NCI-H748 treated with DMSO at 0.1 percent for 48 hours (cell line): ENCODE measurements at regions not wholly inside any gene's neighbourhood (a gene's known extent, or its start where the extent isn't known, plus 50 kb on each side); places are given as distances from the start of the nearest gene placed in this dataset.

Experiments
- DNase-seq: peaks from one replicate; lab custom pipeline; 2025; lab: John Stamatoyannopoulos, UW

DNA sequence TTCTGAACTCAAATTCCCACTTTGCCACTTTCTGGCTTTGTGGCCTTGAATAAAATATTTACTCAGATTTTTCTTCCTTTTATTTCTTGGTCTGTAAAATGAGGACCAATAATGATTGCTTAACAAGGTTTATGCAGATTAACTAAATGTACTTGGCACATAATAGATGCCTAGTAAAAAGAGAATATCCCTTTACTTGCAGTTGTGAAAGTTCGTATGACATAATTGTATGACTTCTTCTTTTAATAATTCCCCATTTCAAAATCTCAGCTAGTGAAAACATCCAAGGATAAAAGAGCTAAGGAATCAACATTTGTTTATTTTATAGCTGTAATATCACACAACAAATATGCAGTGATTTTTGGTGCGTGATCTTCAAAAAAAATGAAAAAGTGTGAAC lies 215.6 kb upstream of the ATP2B1 start:
- DNase-seq = no peak

DNA sequence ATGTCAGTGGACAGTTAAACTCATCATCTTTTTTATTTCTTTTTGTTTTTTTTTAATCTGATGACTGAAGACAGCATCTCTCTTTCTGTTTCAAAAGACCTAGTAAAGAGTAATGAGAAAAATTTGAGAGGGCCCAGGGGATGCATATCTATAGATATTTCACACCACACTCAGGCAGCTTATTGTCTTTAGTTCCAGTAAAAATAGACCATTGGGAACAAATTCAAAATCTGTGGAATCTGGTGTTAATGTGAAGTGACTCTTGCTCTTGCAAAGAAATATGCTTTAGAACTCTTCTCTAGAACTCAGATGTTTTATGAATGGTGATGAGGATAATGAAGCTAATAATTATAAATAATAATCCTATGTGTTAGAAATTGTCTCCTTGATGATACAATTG lies 214.5 kb upstream of the ATP2B1 start:
- no peak for DNase-seq

DNA sequence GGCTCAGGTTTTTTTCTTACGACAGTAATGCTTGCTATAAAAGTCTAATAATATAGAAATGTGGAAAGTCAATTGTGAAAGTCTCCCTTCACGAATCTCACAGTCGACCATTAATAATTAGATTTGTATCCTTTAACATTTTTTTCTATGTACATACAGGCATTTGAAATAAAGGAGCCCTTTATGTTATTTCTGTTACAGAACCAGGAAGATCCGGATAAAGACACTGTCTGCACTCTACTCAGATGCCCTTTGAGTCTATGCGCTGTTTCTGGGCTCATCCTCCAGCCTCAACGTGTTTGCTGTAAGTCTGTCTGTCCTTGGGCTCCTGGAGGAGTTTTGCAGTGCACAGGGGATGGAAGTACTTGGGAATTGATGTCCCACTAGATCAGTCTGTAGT lies 212.2 kb upstream of the ATP2B1 start:
- DNase-seq = no peak

DNA sequence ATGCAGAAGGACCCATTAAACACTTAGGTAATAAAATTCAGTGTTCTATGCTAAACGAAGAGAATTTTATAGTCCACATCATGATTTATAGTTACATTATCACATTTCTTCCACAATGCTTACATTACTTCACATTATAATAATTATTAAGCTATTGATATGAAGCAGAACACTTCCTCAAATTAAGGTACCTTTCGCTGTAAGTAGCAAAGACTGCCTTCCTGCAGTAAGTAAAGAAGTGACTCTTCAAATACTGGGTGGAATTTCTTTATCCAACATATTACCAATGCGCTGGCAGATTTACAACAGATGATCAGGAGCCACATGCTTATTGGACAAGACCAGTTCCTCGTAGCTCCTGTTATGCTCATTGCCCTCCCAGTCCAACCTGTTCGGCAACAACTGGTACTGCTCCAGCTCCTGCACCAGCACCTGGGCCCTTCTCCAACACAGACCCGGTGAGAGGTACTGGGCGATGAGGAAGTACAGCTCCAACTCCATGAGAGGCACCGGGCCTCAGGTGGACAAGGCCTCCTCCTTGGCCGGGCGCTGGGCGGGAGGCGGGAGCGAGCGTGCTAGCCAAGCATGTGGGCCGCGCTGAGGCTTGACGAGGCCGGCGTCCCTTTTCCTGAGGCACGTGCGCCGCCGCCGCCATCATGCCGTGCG lies 210.7 kb upstream of the ATP2B1 start:
- DNase-seq = no peak

DNA sequence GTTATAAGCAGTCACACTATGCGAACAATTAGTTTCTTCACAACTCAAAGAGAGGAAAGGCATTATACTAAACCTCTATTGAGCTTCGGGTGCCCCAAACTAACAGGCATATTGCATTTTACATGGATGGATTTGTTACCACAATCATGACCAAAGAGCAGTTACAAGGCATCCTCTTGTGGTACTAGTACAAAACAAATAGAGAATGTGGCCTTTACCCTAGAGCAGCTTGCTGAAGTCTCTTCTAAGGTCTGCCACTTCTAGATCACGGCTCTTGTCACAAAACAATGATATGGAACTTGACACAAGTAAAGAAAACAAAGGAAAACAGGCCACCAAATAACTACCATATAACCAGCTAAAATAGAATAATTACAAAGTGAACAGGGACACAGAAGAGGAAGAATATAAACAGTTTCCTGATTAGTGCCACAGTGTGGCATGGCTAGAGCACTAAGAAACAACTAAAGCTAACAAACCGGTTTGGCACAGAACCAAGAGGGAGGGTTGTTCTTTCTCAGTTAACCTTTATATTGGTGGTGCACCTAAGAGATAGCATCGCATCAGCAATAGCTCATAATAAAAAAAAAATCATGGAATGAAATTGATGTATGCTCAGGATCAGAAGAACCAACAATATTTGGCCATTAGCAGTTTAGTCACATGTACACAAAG lies 209.7 kb upstream of the ATP2B1 start:
- peak; percentile 66 for DNase-seq

DNA sequence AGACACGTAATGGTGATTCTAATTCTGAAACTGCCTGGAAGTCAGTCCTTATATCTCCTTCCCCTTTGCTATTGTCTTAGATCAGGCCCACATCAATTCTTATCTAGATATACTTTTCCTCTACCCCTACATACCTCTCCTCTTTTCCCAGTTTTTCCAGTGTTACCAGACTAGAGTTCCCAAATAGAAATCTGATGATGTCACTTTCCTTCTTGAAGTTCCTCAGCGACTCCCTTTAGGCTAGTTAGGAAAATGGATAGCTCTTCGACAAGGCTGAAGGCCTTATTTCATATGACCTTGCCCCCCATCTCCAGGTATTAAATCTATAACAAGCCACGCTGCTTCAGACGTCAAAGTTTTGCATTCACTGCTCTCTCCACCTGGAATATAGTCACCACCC lies 201.1 kb upstream of the ATP2B1 start:
- DNase-seq = no peak

DNA sequence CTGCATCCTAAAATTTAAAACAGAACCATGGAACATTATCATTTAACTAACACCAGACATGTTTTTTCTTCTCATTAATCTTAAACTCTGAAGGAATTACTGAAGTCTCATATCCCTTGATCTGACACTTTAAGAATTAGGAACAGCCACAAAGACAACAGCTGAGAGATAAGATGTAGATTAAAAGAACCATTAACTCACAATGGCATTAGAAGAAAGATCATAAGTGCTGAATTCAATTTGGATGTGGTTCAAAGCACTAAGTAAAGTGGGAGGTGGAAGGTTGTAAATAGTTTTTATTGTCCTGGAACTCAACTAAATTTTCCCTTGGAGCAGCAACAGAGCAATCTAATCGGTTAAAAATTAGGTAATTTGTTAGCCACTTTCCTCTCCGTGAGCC lies 199.0 kb upstream of the ATP2B1 start:
- DNase-seq = no peak

DNA sequence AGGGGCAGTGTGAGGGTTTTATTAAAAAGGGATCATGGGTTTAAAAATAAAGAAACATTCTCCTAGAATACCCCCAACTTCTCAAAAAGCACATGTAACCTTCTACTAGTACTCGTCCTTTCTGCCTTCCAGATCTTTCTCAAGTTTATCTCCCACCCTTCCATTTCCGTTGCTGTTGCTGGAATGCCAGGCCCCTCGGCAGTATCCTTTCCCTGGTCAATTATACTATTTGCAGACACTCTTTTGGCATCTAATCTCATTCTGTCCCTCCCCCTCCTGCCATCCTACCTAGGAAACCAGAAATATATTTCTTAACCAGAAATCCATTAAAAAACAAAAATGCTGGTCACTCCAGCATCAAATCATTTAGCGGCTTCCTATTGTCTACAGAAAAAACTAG lies 198.2 kb upstream of the ATP2B1 start:
- no peak for DNase-seq

DNA sequence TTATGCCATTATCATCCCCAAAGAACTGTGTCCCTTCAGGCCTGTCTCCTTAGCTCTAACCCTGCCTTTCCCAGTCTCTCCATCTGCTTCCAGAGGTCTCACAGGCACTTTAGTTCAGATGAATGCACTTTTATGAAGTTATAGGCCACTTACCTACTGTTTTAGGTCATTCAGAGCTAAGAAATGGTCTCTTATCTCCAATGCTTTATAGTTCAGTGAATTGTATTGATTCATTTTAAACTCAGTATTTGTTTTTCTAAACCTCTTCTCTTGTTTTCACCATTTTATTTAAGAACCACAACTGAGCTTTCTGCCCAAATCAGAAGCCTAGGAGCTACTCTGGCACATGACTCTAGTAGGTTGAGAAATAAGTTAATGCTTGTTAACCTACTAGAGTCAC lies 197.5 kb upstream of the ATP2B1 start:
- DNase-seq = no peak

DNA sequence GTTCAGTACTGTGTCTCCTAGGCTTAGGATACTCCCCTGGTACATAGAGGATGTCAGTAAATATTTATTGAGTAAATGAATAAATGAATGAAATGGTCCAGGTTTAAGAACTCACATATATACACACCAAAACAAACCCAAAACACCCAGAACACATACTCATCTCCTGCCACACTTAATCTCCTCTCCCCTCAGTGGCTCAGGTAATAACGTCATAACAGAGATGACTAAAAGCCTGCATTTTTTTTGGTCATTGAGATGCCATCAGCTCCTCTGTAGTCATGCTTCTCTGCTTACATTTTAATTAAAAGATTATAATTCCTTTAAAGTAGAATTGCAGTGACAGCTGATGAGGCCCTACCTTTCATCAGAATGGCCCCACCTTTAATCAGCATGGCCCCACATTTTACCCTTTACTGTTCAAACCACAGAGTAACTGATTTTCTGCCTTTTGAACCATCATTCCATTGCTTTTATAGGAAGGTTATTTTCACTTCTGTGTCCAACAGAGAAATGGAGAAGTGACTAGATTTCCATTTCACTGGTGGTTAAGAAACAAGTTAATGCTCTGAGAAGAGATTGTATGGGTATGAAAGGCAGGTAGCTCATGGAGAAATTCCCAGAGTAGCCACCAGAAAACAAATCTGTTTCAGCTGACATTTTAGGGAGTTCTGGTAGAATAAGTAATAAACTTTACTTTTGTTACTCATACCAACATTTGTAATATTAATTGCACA lies 193.4 kb upstream of the ATP2B1 start:
- no peak for DNase-seq

DNA sequence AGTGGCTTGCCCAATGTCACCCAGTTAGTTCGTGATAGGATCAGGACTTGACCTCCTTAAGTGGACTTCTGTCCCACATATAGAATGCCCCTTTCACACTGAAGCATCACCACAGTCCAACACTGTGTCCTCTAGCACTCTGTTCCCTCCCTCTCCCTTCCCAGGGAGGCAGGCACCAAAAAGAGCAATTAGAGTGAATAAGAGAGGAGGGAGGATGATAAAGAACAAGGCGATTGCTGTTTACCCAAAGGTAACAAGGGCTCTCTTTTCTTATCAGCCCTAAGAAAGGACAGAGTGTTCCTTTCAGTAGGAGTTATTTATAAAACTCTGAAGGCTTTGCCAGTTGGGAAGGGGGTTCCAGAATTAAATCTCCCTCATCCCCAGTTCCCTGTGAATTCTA lies 192.7 kb upstream of the ATP2B1 start:
- DNase-seq = no peak

DNA sequence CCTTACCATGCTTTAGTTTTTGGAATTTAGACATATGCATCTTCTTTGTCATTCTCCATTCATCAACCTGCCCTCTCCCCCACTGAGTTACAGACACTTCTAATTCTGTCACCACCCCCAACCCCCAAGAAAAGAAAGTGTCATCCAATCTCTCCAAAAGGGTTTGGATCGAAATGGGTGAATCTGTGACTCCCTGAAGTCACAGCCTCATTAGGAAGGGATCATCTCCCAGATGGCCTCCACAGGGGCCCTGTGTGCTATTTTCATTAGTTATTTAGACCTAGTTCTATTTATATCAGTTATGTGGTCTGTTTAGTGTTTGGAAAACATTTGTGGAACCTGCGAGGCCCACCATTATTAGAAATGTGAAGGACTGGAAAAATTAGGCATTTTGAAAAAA lies 191.0 kb upstream of the ATP2B1 start:
- DNase-seq = no peak

DNA sequence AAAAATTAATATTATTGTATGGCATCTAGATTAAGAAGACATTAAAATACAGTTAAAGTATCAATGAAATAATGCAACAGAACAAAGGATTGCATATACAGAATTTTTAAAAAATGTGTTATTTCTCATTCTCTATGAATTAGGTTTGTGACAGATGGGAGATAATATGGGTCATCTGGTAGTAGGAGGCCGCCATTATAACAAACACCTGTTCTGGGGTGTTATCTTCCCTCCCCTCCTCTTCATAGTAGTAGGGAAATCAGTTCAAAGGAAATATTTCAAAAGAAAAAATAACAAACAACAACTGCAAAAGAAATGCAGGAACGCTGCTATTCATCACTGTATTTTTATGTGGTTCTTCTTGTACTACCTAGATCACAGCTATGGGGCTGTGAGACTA lies 187.0 kb upstream of the ATP2B1 start:
- DNase-seq = no peak

DNA sequence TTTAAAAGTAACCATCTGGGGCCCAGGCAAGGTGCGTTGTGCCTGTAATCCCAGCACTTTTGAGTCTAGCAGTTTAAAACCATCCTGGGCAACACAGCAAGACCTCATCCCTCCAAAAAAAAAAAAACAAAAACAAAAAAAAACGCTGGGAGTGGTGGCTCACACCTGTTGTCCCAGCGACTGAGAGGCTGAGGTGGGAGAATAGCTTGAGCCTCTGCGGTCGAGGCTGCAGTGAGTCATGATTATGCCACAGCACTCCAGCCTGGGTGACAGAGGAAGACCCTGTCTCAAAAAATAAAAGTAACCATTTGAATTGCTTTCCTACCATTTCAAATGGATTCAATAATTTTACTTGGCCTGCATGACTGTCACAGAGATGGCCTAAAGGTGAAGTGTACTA lies 186.5 kb upstream of the ATP2B1 start:
- no peak for DNase-seq

DNA sequence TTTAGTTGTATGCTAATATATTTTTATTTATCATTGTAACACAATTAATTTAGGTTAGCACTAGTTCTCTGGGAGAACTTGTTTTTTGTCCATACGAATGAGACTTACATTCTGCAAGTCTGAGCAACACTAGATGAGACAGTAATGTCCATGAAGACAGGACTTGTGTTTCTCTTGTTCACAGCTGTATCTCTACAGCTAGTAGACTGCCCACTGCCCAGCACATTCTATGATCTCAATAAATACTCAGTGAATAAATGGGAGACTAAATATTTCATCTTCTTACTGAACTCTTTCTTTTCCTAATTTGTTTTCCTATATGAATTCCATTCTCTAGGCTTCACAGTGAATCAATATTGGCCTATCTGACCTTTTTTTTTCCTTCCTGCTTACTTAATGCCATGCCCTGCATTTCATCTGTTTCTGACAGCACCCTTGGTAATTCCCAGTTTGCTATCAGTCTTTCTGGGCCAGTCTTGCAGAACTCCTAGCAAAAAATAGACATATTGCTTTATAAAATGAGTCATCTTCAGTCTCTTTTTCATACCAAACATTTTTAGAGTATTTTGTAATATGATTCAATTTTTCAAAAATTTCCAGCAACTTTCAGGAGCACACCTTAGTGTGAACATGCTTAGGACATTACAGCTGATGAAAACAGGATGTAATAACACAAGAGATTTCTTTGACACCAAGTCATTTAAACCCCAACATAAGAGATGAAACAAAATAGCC lies 185.5 kb upstream of the ATP2B1 start:
- no peak for DNase-seq

DNA sequence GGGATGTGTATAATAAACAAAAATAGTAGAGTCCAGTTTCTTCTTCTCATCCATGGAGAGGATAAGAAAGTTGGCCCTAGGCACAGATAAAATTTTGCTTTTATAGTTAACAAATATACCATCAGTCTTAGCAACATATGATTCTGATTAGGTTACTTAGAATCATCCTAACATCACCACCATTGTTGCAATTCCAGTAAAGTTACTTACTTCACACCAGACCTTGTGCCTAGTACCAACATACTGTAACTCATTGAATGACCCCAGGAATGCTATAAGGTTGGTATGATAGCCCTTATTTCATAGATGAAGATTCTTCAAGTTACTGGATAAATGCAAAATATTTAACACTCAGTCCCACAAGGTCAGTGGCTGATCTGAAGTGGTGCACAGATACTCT lies 183.8 kb upstream of the ATP2B1 start:
- no peak for DNase-seq

DNA sequence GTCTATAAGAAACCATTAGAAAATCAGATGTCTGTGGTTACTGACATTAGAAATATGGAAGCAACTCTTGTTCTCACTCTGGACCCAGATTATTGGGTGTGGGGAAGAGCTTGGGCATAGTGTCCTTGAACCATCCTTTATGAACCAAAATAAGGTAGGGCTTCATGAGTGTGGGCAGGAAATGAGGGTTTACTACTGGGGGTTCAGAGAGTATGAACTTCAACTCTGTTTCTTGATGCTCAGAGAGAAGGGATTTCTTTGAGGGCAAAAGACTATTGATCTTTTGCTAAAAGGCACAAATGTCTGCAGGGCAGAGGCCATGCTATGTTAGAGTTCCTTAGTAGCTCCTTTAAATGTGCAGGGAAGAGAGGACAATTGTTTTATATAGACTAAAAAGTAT lies 183.3 kb upstream of the ATP2B1 start:
- DNase-seq = no peak

DNA sequence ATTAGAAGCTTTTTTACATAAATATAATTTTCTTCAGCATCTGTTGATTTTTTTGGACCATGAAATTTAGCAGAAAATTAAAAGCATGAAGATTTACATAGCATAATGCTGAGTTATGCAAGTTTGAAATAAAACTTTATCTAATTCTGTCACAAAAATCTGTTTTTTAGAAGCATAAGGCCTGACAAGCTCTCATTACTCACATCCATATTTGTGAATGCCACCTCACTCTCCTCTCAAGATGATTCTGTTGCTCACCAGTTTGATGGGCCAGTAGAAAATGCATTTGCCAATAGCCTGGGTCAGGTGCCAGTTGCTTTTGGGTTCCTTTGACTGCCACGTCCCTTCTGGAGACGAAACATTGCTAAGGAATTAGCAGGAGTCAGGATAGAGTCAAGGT lies 181.5 kb upstream of the ATP2B1 start:
- DNase-seq = no peak

DNA sequence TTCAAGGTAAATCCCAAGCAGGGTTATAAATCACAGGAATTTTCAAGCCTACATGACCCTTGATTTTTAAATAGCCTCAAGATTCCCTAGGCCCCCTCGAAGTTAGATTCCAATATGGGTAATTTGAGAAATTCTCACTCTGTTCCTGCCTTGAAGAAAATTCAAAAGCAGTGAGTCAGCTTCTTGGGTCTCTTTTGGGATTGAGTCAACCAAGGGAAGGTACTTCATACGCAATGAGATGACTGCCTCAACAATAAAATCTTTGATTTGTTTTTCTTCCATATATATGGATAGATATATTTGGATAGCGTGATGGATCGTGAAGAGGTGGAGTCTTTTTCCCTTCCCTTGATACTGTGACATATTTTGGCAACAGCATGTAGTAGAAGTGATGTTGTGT lies 180.4 kb upstream of the ATP2B1 start:
- no peak for DNase-seq

DNA sequence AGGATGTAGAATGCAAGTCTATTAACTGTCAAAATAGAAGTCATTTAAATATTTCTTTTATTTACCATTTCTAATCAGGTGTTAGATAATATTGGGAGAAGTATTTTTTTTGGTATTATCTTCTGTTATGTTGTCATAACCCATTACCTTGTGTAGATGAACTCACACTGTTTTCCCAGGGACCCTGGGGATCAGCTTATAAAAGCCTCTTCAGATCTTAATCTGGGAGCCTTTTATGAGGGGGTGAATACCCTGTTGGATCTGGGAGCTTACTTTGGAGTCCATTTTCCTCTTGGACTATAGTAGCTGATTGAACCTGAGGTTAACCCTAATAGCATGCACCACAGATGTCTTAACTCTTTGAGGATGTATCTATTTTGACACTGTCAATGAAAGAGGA lies 176.3 kb upstream of the ATP2B1 start:
- DNase-seq = no peak

DNA sequence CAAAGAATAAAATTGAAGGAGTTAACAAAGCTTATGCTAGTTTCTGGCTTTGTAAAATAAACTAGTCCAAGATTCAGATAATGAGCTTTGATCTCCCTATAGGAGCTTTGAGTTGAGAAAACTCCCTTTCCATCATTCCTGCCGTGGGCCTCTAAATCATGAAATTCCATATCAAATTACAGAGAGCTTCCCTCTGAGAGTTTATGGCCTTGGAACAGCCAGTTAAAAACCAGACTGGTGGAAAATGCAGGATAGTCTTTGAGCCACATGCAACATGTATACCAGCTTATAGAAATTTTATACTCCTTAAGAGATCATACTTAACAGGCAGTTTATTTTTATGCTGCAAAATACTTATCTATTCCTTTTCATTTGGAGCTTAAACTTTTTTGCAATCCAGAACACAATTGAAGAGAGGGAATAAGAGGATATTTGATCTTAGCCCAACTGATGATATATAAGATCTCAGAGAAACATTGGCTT lies 175.8 kb upstream of the ATP2B1 start:
- DNase-seq = peak; percentile 65

DNA sequence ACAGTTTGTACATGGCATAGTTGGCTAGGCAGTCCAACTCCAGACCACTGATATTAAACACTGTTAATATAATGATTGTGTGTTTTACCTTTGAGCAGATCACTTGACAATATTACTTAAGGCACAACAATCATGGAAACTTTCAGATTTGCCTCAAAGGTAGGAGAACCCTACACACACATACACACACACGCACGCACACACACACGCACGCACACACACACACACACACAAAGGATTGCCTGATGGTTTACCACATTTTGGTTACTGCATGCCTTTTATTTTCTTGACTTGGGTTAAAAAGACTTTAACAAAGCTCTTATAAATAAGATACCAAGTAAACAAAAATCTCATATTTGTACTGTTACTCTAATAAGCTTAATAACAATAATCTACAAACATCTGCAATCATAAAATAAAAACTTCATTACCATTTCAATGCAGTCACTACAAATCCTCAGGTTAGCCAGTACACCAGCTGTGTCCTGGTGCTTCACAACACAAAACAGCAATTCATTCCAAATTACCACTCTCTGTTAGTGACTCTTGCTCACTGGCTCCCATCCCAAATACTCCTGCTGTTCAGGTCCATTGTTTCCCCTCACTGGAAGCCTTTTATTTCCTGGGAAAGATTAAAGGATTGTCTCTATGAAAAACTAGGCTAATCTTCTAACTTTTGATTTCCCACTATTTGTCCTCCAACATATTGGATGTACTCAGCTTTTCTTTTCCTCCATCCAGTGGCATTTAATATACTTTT lies 175.2 kb upstream of the ATP2B1 start:
- DNase-seq = peak; percentile 90
